ENCODE measurements at regions not wholly inside any gene's neighbourhood (a gene's known extent, or its start where the extent isn't known, plus 50 kb on each side); places are given as distances from the start of the nearest gene placed in this dataset.

GRCh38 chr4:14545163-14545562 is 457.1 kb upstream of the CPEB2 start:
- TF ChIP-seq EZH2phosphoT487 (IDR thresholded peaks at IDR 0.05; ENCODE audit: borderline replicate concordance, low read length), result no peak
- no peak for TF ChIP-seq CTCF (IDR thresholded peaks at IDR 0.05; ENCODE audit: low read depth, low read length, poor library complexity, severe bottlenecking)
- no peaks in the 10 kb centered on the region for H3K27me3 ChIP-seq (ENCODE audit: control insufficient read depth, low read length)

DNA sequence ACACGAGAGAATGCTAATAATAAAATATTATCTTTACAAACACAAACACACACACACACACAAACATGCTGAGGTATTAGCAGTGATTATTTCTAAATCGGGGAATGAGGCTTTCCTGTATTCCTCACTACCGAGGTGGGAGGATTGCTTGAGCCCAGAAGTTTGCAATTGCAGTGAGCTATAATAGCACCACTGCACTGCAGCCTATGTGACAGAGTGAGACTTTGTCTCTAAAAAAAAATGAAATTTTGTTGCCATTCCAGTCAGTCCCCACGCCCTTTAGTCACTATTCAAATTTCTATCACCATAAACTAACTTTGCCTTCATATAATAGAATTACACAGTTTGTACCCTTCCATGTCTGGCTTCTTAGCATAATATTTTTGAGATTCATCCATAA is 456.5 kb upstream of the CPEB2 start:
- Histone ChIP-seq H3K36me3 (ENCODE audit: control insufficient read depth, low read length) (no peaks in the 10 kb centered on the region), H3F3A (ENCODE audit: control insufficient read depth, insufficient read depth) (no peaks in the 10 kb centered on the region), H3K4me2 (ENCODE audit: low read length) (no peak overlapping the region), H4K20me1 (ENCODE audit: control insufficient read depth, insufficient read depth, low read depth, low read length) (no peaks in the 10 kb centered on the region), H3K9me3 (ENCODE audit: control insufficient read depth, insufficient read depth, low read length) (no peaks in the 10 kb centered on the region), H3K4me3 (ENCODE audit: low read length) (no peak overlapping the region), H3K27ac (ENCODE audit: low read depth, low read length) (no peak overlapping the region), H3K79me2 (ENCODE audit: control insufficient read depth, low read length) (no peaks in the 10 kb centered on the region), H3K27me3 (ENCODE audit: control insufficient read depth, low read length) (no peaks in the 10 kb centered on the region), H3K4me1 (ENCODE audit: control insufficient read depth, low read length) (no peaks in the 10 kb centered on the region), H3K9me2 (replicated peaks; ENCODE audit: control insufficient read depth, low read length) (no peaks in the 10 kb centered on the region)
- TF ChIP-seq CTCF (IDR thresholded peaks at IDR 0.05; ENCODE audit: low read depth, low read length, poor library complexity, severe bottlenecking) (no peak), EZH2phosphoT487 (IDR thresholded peaks at IDR 0.05; ENCODE audit: borderline replicate concordance, low read length) (no peak)

More at GRCh38 chr4:14545163-14545562, 457.1 kb upstream of the CPEB2 start:
- no peaks in the 10 kb centered on the region for H4K20me1 ChIP-seq (ENCODE audit: control insufficient read depth, insufficient read depth, low read depth, low read length)
- no peak overlapping the region for H3K4me2 ChIP-seq (ENCODE audit: low read length)
- no peaks in the 10 kb centered on the region for H3K36me3 ChIP-seq (ENCODE audit: control insufficient read depth, low read length)
- H3K9me3 ChIP-seq (ENCODE audit: control insufficient read depth, insufficient read depth, low read length), result no peaks in the 10 kb centered on the region
- H3K27ac ChIP-seq (ENCODE audit: low read depth, low read length), result no peak overlapping the region
- H3K9me2 ChIP-seq (replicated peaks; ENCODE audit: control insufficient read depth, low read length), result no peaks in the 10 kb centered on the region
- no peaks in the 10 kb centered on the region for H3F3A ChIP-seq (ENCODE audit: control insufficient read depth, insufficient read depth)
- no peaks in the 10 kb centered on the region for H3K79me2 ChIP-seq (ENCODE audit: control insufficient read depth, low read length)
- H3K4me3 ChIP-seq (ENCODE audit: low read length), result no peak overlapping the region
- no peaks in the 10 kb centered on the region for H3K4me1 ChIP-seq (ENCODE audit: control insufficient read depth, low read length)

GRCh38 chr4:14552119-14552518 is 450.2 kb upstream of the CPEB2 start:
- Histone ChIP-seq H3K4me1 (ENCODE audit: control insufficient read depth, low read length) (no peaks in the 10 kb centered on the region), H3K4me3 (ENCODE audit: low read length) (no peak overlapping the region)

More at GRCh38 chr4:14552119-14552518, 450.2 kb upstream of the CPEB2 start:
- H3K9me3 ChIP-seq (ENCODE audit: control insufficient read depth, insufficient read depth, low read length), result no peaks in the 10 kb centered on the region
- no peaks in the 10 kb centered on the region for H4K20me1 ChIP-seq (ENCODE audit: control insufficient read depth, insufficient read depth, low read depth, low read length)
- H3K27me3 ChIP-seq (ENCODE audit: control insufficient read depth, low read length), result no peaks in the 10 kb centered on the region
- no peaks in the 10 kb centered on the region for H3F3A ChIP-seq (ENCODE audit: control insufficient read depth, insufficient read depth)
- no peaks in the 10 kb centered on the region for H3K9me2 ChIP-seq (replicated peaks; ENCODE audit: control insufficient read depth, low read length)
- no peak overlapping the region for H3K27ac ChIP-seq (ENCODE audit: low read depth, low read length)
- no peaks in the 10 kb centered on the region for H3K79me2 ChIP-seq (ENCODE audit: control insufficient read depth, low read length)
- TF ChIP-seq CTCF (IDR thresholded peaks at IDR 0.05; ENCODE audit: low read depth, low read length, poor library complexity, severe bottlenecking), result no peak
- no peak for TF ChIP-seq EZH2phosphoT487 (IDR thresholded peaks at IDR 0.05; ENCODE audit: borderline replicate concordance, low read length)
- H3K36me3 ChIP-seq (ENCODE audit: control insufficient read depth, low read length), result no peaks in the 10 kb centered on the region
- no peak overlapping the region for H3K4me2 ChIP-seq (ENCODE audit: low read length)

Measured in DOHH2 (cell line).